SIG-M5 treated with dmso at 0.1 percent for 504 hours (cell line): ENCODE measurements at regions not wholly inside any gene's neighbourhood (a gene's known extent, or its start where the extent isn't known, plus 50 kb on each side); places are given as distances from the start of the nearest gene placed in this dataset.

ENCODE experiments used
- DNase-seq: peaks from one replicate; lab custom pipeline; 2025; ENCODE audit not compliant: unreplicated experiment; lab: John Stamatoyannopoulos, UW

GRCh38 chr14:86882818-86883217 is 1110.2 kb downstream of the GALC start:
- DNase-seq: no peak

GRCh38 chr14:86865934-86866333 is 1127.0 kb downstream of the GALC start:
- no peak for DNase-seq

- no peak for DNase-seq
Observed at GRCh38 chr14:86858591-86858990, 1134.4 kb downstream of the GALC start.

GRCh38 chr14:86858031-86858430 is 1135.0 kb downstream of the GALC start:
- no peak for DNase-seq

- no peak for DNase-seq
Observed at GRCh38 chr14:86852530-86852929, 1140.5 kb downstream of the GALC start.

GRCh38 chr14:86847140-86847539 is 1145.8 kb downstream of the GALC start:
- DNase-seq: no peak

GRCh38 chr14:86838363-86838762 is 1154.6 kb downstream of the GALC start:
- no peak for DNase-seq

- DNase-seq: no peak
Observed at GRCh38 chr14:86826661-86827060, 1166.3 kb downstream of the GALC start.

GRCh38 chr14:86824167-86824566 is 1168.8 kb downstream of the GALC start:
- DNase-seq: no peak

- no peak for DNase-seq
Observed at GRCh38 chr14:86823581-86823980, 1169.4 kb downstream of the GALC start.

- DNase-seq: no peak
Observed at GRCh38 chr14:86815341-86815740, 1177.6 kb downstream of the GALC start.

- DNase-seq: no peak
Observed at GRCh38 chr14:86802726-86803125, 1190.3 kb downstream of the GALC start.

- peak; percentile 66 for DNase-seq
Observed at GRCh38 chr14:86799244-86799647, 1193.7 kb downstream of the GALC start.

- peak; percentile 26 for DNase-seq
Observed at GRCh38 chr14:86798330-86798729, 1194.7 kb downstream of the GALC start.

GRCh38 chr14:86797075-86797351 is 1196.0 kb downstream of the GALC start:
- no peak for DNase-seq

- DNase-seq: peak; percentile 43
Observed at GRCh38 chr14:86796221-86797074, 1196.5 kb downstream of the GALC start.

GRCh38 chr14:86794689-86795088 is 1198.3 kb downstream of the GALC start:
- DNase-seq: no peak

- no peak for DNase-seq
Observed at GRCh38 chr14:86790408-86791364, 1202.3 kb downstream of the GALC start.

GRCh38 chr14:86788224-86788623 is 1204.8 kb downstream of the GALC start:
- DNase-seq: no peak

- DNase-seq: peak; percentile 33
Observed at GRCh38 chr14:86787717-86788116, 1205.3 kb downstream of the GALC start.

GRCh38 chr14:86782092-86782580 is 1210.8 kb downstream of the GALC start:
- DNase-seq: no peak
